Heart right ventricle (tissue), 16 donors: ENCODE measurements at regions not wholly inside any gene's neighbourhood (a gene's known extent, or its start where the extent isn't known, plus 50 kb on each side); places are given as distances from the start of the nearest gene placed in this dataset.

ENCODE experiments used
- ATAC-seq, 8 donors: fragments of 200-7000 bp; cut with Tn5 transposase; one replicate each; pipeline ENCODE4 v1.9.1; 2020; ENCODE audit warnings: mild to moderate bottlenecking in 8 of 8, moderate library complexity in 8 of 8, moderate number of reproducible peaks in 1 of 8
- DNase-seq, 2 donors: peaks; one replicate each; pipeline ENCODE4 v3.0.0-alpha.2; 2020
- H3K27ac ChIP-seq, 10 donors: fragments of 200-600 bp; sonication (generic) in 2 of 10; one replicate each; pipeline versions ENCODE4 v1.5.0 to v1.8.0; 2020 to 2022; ENCODE audit warnings: mild to moderate bottlenecking in 3 of 10
- H3K27me3 ChIP-seq, 7 donors: fragments of 200-600 bp; one replicate each; pipeline ENCODE4 v1.8.0; 2021 to 2022; ENCODE audit warnings: mild to moderate bottlenecking in 2 of 7
- H3K36me3 ChIP-seq, 9 donors: fragments of 200-600 bp; sonication (generic) in 1 of 9; one replicate each; pipeline versions ENCODE4 v1.5.0 to v1.8.0; 2020 to 2022; ENCODE audit warnings: mild to moderate bottlenecking in 2 of 9
- H3K4me1 ChIP-seq, 9 donors: fragments of 200-600 bp; sonication (generic) in 1 of 9; one replicate each; pipeline versions ENCODE4 v1.5.0 to v1.8.0; 2020 to 2022; ENCODE audit warnings: mild to moderate bottlenecking in 4 of 9
- H3K4me3 ChIP-seq, 10 donors: fragments of 200-600 bp; sonication (generic) in 2 of 10; one replicate each; pipeline versions ENCODE4 v1.5.0 to v1.8.0; 2020 to 2022; ENCODE audit warnings: mild to moderate bottlenecking in 7 of 10, moderate library complexity in 2 of 10
- H3K9me3 ChIP-seq, 11 donors: fragments of 200-600 bp in 10 of 11; sonication (generic) in 2 of 11; one replicate each; pipeline versions ENCODE4 v1.5.0 to v1.8.0; 2013 to 2022; ENCODE audit warnings: mild to moderate bottlenecking in 2 of 11, control low read depth in 1 of 11, moderate library complexity in 1 of 11
- WGBS, 2 donors: extraction: QIAGEN DNeasy Blood & Tissue Kit; methylation state at CpG; one replicate each; pipeline ENCODE4 v1.1.7; 2013; ENCODE audit warnings: inconsistent platforms in 1 of 2; 5-methylcytosine and 5-hydroxymethylcytosine counted together
- intact Hi-C, 10 donors: fragments of 100-400 bp; cut with DNase I; formaldehyde crosslinking; loops; one replicate each; pipeline versions ENCODE4 v1.11.1 to v1.14.2; 2022
- TF ChIP-seq, protein P1 (sequence below), 9 donors: fragments of 200-600 bp; sonication (generic) in 2 of 9; IDR thresholded peaks; one replicate each; pipeline versions ENCODE4 v1.5.0 to v1.8.0; 2021 to 2022; ENCODE audit warnings: antibody characterized with exemption in 9 of 9, mild to moderate bottlenecking in 5 of 9, moderate library complexity in 1 of 9
- donor health status: Arrhythmogenic right ventricular cardiomyopathy.
- donor health status: ischemic (EF 13 %, LVEDD 7.1; RV severe dilation, severe dysfunction).
- donor health status: healthy with polysubstance abuse.
- donor health status: DM: no; HTN: yes; CAD: no.
- donor health status: DM: no; HTN: no; CAD: no.
- donor health status: ischemic (EF 25% LVEDD 6.9; RV normal size, moderate dysfunction).
- donor health status: ischemic (EF 25% LVEDD 5.7; RV mildly dilated, moderate dysfunction).
- donor health status: healthy.
- donor health status: DM: yes; HTN: yes; CAD: no.
- donor health status: Ischemic cardiomyopathy.
- donor health status: ischemic (EF 35%, LVEDD 5.7; RV mildly dilated, moderate dysfunction).
- donor health status: nonischemic (EF 11% LVEDD 7.7; RV severe dilation, severe dysfunction).
- donor health status: DM: yes; HTN: yes; CAD: no.
- donor health status: PGD.
- donor health status: ischemic (EF 29% LVEDD 5.4; RV normal size, mild dysfunction).
- donor health status: nonischemic (EF 23%, LVEDD 6.1; RV moderate dilation, normal function).

DNA sequence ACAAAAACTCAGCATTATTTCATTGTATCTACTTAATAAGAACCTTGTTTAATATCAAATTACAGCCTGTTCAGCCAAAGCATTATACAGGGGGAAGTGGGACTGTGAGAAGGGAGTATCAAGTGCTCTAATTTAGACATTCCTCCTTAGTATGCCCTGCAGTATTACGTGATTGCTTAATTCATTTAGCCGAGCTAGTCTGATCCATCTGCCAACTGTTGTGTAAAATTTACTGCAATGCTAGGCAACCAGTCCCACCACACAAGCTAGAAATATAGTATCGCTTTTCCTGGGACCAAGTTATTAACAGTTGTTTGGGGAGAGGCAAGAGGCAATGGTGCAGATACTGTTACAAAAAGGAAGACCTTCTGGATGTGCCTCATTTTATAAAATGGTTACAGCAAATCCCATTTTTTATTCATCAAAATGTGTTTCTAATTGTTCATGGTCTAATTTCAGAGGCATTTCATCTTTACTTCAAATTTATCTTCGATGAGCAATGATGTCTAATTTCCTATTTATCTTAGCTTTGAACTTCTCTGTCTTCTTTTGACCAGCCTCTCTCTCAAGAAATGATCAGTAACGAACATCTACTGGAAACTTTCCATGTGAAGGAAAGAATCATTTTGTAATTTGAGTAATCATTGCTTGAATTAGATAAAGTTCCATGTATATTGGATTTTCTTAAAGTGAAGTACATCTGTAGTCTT lies 283.3 kb downstream of the DUSP10 start:
- H3K27me3 ChIP-seq: peaks cover 0 to 6% (median 0%) of the 10 kb centered on the region in 7 donors
- H3K4me1 ChIP-seq: no peaks in the 10 kb centered on the region
- ATAC-seq (peak in 6 of 8 donors; percentile 46 to 93 (median 68)), DNase-seq (no peak)
- H3K9me3 ChIP-seq: no peaks in the 10 kb centered on the region
- WGBS, 2 donors: 54 to 60% methylated on average over 5 of the region's 5 CpGs
- no peaks in the 10 kb centered on the region for H3K36me3 ChIP-seq
- no peak overlapping the region for H3K4me3 ChIP-seq
- peak overlapping the region in 1 of 10 donors; percentile 24 for H3K27ac ChIP-seq
- intact Hi-C loops: no loop called here
- TF ChIP-seq, protein P1, sequence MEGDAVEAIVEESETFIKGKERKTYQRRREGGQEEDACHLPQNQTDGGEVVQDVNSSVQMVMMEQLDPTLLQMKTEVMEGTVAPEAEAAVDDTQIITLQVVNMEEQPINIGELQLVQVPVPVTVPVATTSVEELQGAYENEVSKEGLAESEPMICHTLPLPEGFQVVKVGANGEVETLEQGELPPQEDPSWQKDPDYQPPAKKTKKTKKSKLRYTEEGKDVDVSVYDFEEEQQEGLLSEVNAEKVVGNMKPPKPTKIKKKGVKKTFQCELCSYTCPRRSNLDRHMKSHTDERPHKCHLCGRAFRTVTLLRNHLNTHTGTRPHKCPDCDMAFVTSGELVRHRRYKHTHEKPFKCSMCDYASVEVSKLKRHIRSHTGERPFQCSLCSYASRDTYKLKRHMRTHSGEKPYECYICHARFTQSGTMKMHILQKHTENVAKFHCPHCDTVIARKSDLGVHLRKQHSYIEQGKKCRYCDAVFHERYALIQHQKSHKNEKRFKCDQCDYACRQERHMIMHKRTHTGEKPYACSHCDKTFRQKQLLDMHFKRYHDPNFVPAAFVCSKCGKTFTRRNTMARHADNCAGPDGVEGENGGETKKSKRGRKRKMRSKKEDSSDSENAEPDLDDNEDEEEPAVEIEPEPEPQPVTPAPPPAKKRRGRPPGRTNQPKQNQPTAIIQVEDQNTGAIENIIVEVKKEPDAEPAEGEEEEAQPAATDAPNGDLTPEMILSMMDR (IDR thresholded peaks at IDR 0.05): no peak

DNA sequence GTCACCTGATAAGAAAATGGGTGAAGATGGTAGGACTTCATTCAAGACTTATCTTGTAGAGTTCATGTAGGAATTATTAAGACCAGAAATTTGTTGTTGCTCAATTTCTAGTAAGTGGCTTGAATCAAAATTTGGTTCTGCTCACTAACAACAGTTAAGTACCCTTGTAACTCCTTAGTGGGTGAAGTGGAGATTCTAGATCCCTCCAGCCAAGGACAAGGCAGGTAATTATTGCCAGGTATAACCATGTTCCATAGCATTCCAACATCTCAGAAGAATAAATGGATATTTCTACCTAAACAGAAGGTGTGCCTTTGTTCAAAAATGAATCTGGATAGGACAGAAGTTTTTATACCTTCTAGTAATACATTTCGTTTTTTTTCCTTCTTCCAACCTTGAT lies 282.3 kb downstream of the DUSP10 start:
- Histone ChIP-seq H3K36me3 (no peaks in the 10 kb centered on the region), H3K4me1 (no peaks in the 10 kb centered on the region), H3K27me3 (peaks cover 0 to 6% (median 0%) of the 10 kb centered on the region in 7 donors), H3K27ac (no peak overlapping the region), H3K4me3 (no peak overlapping the region), H3K9me3 (no peaks in the 10 kb centered on the region)
- WGBS, 2 donors: 59 to 71% methylated on average over 1 of the region's 1 CpG
- TF ChIP-seq, protein P1 (IDR thresholded peaks at IDR 0.05): no peak
- no peak for ATAC-seq
- no peak for DNase-seq
- intact Hi-C loops: no loop called here

DNA sequence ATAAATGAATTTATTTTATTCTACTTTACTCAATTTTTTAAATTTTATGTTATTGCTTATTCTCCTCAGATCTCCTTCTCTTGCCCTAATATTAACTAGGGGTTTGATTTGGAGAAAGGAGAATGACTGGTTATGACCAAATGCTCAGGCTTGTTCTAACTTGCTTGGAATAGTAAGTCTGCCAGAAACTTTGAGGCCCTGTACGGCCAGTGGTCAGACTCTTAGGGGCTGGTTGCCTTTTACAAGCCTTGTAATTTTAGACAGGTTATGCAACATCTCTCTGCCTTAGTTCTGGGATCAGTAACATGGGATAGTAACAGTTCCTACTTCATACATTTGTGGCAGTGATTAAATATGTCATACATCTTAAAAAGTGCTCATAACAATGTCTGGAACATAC lies 279.5 kb downstream of the DUSP10 start:
- no peak overlapping the region for H3K27ac ChIP-seq
- no peaks in the 10 kb centered on the region for H3K36me3 ChIP-seq
- no peak for ATAC-seq
- H3K27me3 ChIP-seq: peaks cover 0 to 6% (median 0%) of the 10 kb centered on the region in 7 donors
- H3K9me3 ChIP-seq: peaks cover 0 to 4% (median 0%) of the 10 kb centered on the region in 11 donors
- no peaks in the 10 kb centered on the region for H3K4me1 ChIP-seq
- DNase-seq: no peak
- WGBS, 2 donors: 80 to 93% methylated on average over 1 of the region's 1 CpG
- TF ChIP-seq, protein P1 (IDR thresholded peaks at IDR 0.05): no peak
- intact Hi-C loops: no loop called here
- no peak overlapping the region for H3K4me3 ChIP-seq

DNA sequence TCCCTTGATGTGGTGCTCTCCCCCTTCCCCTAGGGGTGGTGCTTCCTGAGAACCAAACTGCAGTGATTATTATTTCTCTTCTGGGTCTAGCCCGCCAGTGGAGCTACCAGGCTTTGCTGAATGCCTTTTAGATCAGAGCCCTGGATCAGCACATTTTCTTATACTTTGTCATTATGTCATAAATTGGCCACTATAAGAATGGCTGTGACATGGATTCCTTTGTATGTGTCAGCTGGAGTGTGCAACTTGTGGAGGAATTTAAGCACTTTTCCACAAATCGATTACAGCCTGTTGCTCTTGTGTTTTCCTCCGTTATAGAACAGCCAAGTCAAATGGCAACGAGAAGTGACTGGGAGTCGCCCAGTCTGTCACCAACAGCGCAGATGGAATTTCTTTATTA lies 273.3 kb downstream of the DUSP10 start:
- WGBS, 2 donors: 82 to 86% methylated on average over 6 of the region's 6 CpGs
- no peak overlapping the region for H3K27ac ChIP-seq
- DNase-seq (no peak), ATAC-seq (no peak)
- no peak overlapping the region for H3K4me3 ChIP-seq
- intact Hi-C loops: no loop called here
- H3K36me3 ChIP-seq: no peaks in the 10 kb centered on the region
- TF ChIP-seq, protein P1 (IDR thresholded peaks at IDR 0.05): no peak
- H3K9me3 ChIP-seq: peaks cover 0 to 17% (median 4%) of the 10 kb centered on the region in 11 donors
- H3K4me1 ChIP-seq: no peaks in the 10 kb centered on the region
- H3K27me3 ChIP-seq: peaks cover 0 to 20% (median 5%) of the 10 kb centered on the region in 7 donors
